Stimulated activated CD8-positive, alpha-beta memory T cell treated with anti-CD3 and anti-CD28 coated beads, Interleukin-15, amount 100 ng/mL, for 4 hours (primary cell): ENCODE measurements at regions not wholly inside any gene's neighbourhood (a gene's known extent, or its start where the extent isn't known, plus 50 kb on each side); places are given as distances from the start of the nearest gene placed in this dataset.
"Not testable (repeated sequence)": the region's sequence is repeated elsewhere in the genome, so short reads cannot be mapped to it uniquely, and the experiment has no call there.

Source experiments
- DNase-seq, 2 donors: peaks; one replicate each; pipeline ENCODE4 v3.0.0-alpha.2; 2020; ENCODE audit warnings: low read depth in 2 of 2

- DNase-seq = no peak
These were observed 84.8 kb upstream of the SELENOP start for GRCh38 chr5:42896523-42896922.

- no peak for DNase-seq
These were observed 82.4 kb upstream of the SELENOP start for GRCh38 chr5:42894057-42894456.

GRCh38 chr5:42889311-42889933 is 77.7 kb upstream of the SELENOP start:
- DNase-seq = no peak

- no peak for DNase-seq
These were observed 77.1 kb upstream of the SELENOP start for GRCh38 chr5:42888771-42889170.

DNA sequence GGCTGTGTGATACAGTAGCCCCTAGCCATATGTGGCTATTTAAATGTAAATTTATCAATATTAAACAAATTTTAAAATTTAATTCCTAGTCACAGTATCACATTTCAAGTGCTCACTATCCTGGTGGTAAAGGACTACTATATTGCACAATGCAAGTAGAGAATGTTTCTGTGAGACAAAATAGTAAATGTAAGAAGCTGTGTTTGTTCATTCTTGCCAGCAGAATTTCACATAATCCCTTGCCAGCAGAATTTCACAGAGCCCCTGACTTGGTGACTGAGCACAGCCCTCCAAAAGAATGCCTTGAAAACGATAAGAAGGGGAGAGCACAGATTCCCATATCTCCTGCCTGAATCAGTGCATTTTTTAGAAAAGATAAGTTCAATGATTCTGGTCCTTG is 75.9 kb upstream of the SELENOP start:
- DNase-seq = no peak

DNA sequence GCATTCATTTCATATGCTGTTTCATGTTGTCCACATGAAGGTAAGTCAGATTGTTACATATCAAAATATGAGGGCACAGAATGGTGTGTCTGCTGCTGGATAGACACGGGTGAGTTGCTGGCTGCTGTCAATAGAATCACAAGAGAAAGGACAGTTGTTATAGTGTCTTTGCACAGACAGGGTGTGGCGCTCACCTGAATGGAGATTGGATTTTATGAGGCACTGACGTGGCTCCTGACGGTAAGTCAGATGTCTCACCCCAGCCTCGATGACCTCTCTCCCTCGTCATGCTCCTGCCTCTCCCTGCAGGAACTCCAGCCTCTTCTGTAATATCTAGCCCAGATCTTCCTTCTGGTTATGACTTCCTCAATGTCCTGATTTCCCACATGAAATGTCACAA is 75.4 kb upstream of the SELENOP start:
- DNase-seq = no peak

- no peak for DNase-seq
These were observed 74.9 kb upstream of the SELENOP start for GRCh38 chr5:42886635-42887034.

DNA sequence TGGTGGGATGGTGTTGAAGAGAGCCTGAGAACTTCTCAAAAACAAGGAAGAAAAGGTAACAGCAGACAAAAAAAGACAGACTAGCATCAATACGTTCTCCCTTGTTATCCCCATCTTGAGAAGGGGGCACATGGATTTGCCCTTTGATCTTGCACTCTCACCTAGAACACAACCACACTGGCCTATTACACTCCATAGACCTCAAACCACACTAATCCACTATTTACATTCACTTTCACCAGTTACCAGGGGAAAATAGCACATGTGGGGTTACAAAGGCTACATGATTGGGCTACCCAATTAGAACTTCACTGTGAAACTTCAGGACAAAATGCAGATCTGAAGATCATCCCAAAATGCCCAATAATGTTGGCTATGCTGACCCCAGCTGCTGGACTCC is 72.6 kb upstream of the SELENOP start:
- no peak for DNase-seq

DNA sequence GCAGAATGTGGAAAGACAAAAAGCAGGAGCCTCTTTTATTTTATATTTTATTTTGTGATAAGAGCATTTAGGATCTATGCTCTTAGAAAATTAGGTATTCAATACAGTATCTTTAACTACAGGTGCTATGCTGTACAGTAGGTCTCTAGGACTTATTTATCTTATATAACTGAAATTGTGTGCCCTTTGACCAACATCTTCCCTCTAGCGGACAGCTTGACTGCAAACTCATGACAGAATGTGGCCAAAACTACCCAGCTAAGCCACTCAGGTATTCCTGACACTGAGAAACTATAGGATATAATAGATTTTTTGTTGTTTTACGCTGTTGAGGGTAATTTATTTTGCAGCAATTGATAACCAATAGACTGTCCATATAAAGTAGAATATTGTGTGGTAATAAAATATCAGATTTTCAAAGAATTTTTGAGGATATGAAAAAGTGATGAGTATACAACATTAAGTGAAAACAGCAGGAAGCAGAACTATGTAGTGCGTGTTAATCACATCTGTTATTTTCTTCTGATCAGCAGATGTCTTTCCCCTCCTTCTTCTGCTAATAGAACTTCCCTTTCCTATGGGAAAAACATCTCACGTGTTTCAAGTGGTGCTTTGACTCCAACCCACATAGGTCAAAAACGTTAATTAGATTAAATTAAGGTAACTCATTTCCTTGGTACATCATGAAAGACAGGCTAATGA is 69.9 kb upstream of the SELENOP start:
- no peak for DNase-seq

DNA sequence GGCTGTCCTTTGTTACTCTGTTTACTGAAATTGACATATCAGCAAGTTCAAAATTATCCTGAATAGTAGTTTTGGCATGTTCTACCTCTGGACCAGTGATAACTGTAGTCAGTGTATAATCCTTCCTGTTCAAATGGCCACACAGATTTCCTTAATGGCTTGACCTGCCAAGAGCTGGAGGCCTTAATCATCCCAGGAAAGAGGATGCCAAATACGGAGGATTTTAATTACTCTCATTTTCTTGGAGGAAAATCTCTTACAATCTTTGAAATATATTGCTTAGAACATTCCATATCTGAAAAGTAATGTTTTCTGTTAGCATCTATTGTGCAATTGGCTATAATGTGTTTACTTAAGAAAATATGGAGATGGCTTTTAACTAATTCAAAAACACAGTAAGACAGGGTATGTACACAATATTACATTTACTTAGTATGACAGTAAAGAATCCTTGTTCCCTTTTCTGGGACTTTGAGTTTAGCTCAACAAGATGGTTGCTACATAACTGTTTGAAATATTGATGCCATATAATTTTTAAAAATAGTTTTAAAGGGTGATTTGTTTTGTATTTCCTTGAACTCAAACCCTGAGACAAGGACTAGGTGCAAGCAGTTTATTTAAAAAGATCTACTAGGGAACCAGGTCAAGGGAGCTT is 68.9 kb upstream of the SELENOP start:
- DNase-seq = no peak

GRCh38 chr5:42879291-42879690 is 67.6 kb upstream of the SELENOP start:
- DNase-seq = no peak

DNA sequence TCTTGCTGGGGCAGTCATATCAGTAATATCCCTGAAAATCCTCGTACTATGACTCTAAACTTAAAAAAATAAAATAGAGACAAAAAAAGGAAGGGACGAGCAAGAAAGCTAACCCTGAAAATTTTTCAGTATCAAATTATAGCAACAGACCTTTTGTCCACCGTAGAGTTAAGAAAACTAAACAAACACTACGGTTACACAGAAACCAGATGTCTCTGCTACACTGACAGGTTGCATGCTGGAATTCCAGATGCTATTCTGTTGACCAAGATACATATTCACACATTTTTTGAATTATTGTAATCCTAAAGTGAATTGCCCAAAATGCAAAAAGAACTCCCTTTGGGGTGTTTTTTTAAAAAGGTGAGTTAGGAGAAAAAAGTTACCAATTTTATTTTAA is 66.9 kb upstream of the SELENOP start:
- DNase-seq = no peak

GRCh38 chr5:42878041-42878440 is 66.3 kb upstream of the SELENOP start:
- DNase-seq = no peak

- no peak for DNase-seq
These were observed 65.7 kb upstream of the SELENOP start for GRCh38 chr5:42877431-42877830.

DNA sequence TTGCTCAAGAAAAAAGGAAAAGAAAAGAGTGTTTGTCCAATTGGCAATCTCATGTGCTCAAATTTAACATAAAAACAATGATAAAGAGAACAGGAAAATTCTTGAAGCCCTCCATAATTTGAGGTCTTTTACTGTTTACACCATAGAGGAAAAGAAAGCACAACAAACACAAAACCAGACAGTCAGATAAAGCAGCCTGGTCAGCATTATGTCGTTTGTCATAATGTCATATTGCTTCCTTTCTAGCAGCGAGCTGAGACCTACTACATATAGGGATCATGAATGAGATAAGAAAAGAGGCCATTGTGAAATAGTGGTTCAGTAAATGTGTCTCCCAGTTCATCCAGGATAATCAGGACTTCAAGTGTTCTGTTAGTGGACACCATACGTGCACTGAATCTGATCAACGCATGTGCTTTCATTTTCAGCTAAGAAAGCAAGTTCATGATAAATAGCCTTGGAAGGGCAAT is 64.7 kb upstream of the SELENOP start:
- DNase-seq = no peak

GRCh38 chr5:42875785-42876374 is 64.2 kb upstream of the SELENOP start:
- DNase-seq = no peak

- DNase-seq = no peak
These were observed 63.5 kb upstream of the SELENOP start for GRCh38 chr5:42875211-42875610.

DNA sequence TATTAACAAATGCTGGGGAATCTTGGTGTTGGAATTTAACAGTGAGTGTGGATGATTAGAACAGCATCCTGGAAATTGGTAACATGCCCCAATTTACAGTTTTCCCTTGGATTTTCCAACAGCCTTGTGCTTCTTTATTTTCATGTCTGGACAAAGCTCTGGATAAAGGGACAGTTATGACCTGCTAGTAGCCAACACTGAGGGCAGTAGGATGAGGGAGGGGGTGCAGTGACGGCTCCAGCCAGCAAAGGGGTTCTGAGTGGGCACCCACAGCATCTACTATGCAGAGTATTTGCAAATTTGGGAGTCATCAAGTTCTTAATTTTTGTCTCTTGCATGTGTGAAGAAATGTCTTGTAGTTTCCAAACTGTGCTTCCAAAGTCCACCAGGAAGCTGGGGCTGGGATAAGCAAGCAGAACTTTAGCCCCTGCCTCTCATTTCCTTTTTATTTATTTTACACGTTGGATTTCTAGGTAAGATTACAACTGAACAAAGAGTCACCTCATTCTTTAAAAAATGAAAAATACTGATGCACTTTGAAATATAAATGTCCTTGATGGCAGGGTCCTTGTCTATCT is 63.0 kb upstream of the SELENOP start:
- no peak for DNase-seq

- no peak for DNase-seq
These were observed 61.2 kb upstream of the SELENOP start for GRCh38 chr5:42872865-42873264.

GRCh38 chr5:42870882-42871418 is 59.3 kb upstream of the SELENOP start:
- DNase-seq = no peak

- DNase-seq = not testable (repeated sequence)
These were observed 56.7 kb upstream of the SELENOP start for GRCh38 chr5:42868417-42868816.

DNA sequence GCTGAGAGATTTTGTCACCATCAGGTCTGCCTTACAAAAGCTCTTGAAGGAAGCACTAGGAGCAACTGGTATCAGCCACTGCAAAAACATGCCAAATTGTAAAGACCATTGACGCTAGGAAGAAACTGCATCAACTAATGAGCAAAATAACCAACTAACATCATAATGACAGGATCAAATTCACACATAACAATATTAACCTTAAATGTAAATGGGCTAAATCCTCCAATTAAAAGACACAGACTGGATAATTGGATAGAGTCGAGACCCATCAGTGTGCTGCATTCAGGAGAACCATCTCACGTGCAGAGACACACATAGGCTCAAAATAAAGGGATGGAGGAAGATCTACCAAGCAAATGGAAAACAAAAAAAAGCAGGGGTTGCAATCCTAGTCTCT is 53.1 kb upstream of the SELENOP start:
- DNase-seq = not testable (repeated sequence)
